IPS-15b (cell line): ENCODE measurements at regions not wholly inside any gene's neighbourhood (a gene's known extent, or its start where the extent isn't known, plus 50 kb on each side); places are given as distances from the start of the nearest gene placed in this dataset.

Source experiments
- H3K27me3 ChIP-seq: one replicate; pipeline ENCODE4 v1.6.1; 2013; ENCODE audit warnings: low read length; ENCODE audit not compliant: control insufficient read depth, insufficient read depth
- H3K36me3 ChIP-seq: one replicate; pipeline ENCODE4 v1.6.1; 2013; ENCODE audit warnings: low read length; ENCODE audit not compliant: control insufficient read depth, insufficient read depth
- H3K4me1 ChIP-seq: one replicate; pipeline ENCODE4 v1.6.1; 2013; ENCODE audit warnings: mild to moderate bottlenecking, low read length; ENCODE audit not compliant: control insufficient read depth, insufficient read depth
- H3K4me3 ChIP-seq: one replicate; pipeline ENCODE4 v1.5.1; 2013; ENCODE audit warnings: low read depth, low read length
- H3K9ac ChIP-seq: one replicate; pipeline ENCODE4 v1.6.1; 2013; ENCODE audit warnings: low read depth, mild to moderate bottlenecking, low read length
- H3K9me3 ChIP-seq: one replicate; pipeline ENCODE4 v1.6.1; 2013; ENCODE audit warnings: mild to moderate bottlenecking, low read length; ENCODE audit not compliant: control insufficient read depth, insufficient read depth

DNA sequence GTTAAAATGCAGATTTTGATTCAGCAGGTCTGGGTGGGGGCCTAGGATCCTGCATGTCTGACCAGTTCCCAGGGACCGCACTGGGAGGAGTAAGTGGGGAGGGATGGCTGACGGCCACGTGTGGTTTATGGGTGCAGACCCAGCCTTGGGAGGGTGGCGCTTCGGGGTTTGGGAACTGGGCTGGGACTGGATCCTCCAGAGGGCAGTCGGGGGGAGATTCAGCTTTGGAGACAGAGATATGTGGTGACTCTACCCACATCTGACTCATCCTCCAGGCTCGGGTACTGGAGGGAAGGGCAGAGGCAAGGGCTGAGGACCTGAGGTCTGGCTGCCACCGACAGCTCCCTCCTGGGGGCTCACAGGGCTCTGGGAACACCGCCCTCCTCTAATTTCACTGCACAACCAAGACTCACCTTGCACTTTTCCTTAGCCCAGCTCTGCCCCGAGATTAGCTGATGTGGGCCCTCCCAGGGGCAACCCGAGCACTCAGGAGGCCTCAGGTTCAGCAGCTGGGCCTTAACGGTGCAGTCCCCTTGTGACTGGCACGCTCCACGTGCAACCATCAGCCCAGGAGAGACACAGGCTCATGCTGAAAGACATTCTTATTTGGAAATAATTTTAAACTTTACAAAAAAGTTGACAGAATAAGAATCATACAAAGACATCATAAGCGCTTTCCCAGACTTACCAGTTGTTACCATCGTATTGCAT, 172.8 kb upstream of the PMEPA1 start:
- Histone ChIP-seq H3K27me3 (peaks cover 2% of the 10 kb centered on the region), H3K9me3 (no peaks in the 10 kb centered on the region), H3K36me3 (no peaks in the 10 kb centered on the region), H3K4me3 (no peak overlapping the region), H3K4me1 (no peaks in the 10 kb centered on the region), H3K9ac (no peak overlapping the region)

DNA sequence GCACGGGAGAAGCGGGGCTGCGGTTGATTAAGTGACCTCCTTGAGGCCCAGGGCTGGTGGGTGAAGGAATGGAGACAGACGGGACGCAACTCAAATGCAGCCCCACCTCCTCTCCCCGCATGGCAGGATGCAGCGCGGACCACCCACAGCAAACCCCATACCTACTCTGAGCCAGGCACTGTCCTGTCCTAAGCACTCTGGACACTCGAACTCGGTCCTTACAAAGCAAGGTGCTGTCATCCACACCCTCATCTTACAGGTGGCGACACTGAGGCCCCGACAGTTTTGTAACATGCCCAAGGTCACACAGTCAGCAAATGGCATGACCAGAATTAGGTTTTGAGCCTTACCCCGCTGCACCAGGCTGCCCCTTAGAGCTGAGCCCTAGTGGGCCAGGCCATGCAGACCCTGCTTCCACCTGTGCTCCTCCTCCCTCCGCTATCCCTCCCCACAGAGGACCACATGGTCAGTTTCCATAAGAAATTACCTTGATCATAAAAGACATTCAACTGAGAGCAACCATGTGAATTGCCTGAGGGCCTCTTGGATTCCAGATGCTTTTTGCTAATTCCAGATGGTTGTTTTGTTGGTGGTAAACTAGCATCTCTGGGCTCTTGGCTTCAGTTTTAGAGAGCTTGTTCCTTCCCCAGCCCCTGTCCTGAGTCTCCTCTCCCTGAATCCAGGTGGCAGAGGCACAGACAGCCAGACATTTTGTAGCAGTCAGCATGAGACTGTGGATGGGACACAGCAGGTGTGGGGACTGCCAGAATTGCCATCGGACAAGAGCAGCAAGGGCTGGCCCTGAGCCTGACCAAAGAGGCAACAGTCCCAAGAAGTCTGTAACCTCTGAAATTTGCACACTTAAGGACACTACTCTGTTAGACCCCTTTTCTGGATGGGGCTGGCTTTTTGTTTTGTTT, 171.9 kb upstream of the PMEPA1 start:
- H3K36me3 ChIP-seq, result no peaks in the 10 kb centered on the region
- H3K4me3 ChIP-seq, result no peak overlapping the region
- H3K4me1 ChIP-seq, result no peaks in the 10 kb centered on the region
- peaks cover 2% of the 10 kb centered on the region for H3K27me3 ChIP-seq
- no peaks in the 10 kb centered on the region for H3K9me3 ChIP-seq
- H3K9ac ChIP-seq, result no peak overlapping the region

DNA sequence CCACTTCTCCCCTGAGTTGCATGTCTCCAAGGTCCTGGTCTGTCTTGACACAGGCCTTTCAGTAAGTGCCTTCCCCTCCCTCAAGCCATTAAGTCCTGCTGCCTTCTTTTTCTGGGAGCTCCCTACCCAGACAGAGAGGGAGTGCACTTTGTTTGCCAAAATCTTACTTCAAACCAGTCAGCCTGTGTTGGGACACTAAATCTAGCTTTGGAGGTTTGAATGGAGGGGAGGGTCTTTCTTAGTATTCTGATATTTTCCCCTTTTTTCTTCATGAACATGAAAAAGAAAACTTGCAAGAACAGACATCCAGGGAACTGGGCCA, 170.7 kb upstream of the PMEPA1 start:
- Histone ChIP-seq H3K36me3 (no peaks in the 10 kb centered on the region), H3K4me3 (no peak overlapping the region), H3K9ac (no peak overlapping the region), H3K27me3 (peaks cover 2% of the 10 kb centered on the region), H3K4me1 (no peaks in the 10 kb centered on the region), H3K9me3 (no peaks in the 10 kb centered on the region)

DNA sequence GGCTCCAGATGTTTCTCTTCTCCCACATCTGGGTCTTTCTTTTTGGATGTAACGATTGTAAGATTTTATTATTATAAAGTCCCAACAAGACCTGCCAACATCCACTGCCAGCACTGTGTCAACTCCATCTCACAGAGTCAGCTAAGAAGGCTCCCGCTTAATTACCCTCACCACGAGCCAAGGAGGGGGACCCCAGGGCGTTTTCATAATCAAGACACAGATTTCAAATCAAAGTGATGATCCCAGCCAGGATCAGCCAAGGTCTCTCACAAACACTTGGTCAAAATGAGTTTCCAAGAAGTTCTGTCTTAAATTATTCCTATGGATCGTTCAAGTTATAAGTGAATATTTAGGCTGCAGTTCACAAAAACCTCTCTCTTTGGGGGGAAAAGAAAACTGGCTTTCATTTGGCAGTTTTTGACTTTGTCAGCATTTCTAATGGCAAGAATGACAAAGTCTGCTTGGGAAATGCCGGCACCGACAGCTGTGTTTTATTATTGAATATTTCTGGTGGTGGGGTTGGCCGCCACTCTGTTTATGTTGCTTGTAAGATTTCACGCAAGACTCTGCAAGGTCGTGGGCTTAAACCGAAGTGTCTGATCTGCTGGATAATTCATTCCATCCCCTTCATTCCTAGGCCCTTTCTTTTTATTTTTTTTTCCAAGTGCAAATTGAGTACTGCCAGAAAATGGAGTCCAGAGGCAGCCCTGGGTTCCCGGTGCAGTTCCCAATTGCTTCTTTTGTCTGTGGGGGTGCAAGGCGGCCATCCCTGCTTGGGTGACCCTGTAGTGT, 170.2 kb upstream of the PMEPA1 start:
- Histone ChIP-seq H3K9me3 (no peaks in the 10 kb centered on the region), H3K4me3 (no peak overlapping the region), H3K9ac (no peak overlapping the region), H3K36me3 (no peaks in the 10 kb centered on the region), H3K27me3 (peaks cover 2% of the 10 kb centered on the region), H3K4me1 (no peaks in the 10 kb centered on the region)

DNA sequence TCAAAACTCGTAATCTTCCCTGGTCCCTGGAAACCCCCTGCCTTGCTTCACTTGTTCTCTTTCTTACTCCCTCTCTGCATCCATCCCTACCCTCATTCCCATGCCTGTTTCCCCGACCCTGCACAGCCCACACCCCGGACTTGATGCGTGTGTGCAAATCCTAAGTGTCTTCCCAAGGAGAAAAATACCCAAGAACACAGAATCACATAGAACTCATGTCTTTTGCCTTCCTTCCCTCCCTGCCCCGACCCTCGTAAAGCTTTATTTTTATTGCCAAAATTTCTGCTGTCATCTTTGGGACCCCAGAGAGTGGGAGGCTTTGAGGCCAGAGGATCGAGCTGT, 169.6 kb upstream of the PMEPA1 start:
- H3K4me3 ChIP-seq, result no peak overlapping the region
- no peak overlapping the region for H3K9ac ChIP-seq
- H3K9me3 ChIP-seq, result no peaks in the 10 kb centered on the region
- H3K36me3 ChIP-seq, result no peaks in the 10 kb centered on the region
- peaks cover 2% of the 10 kb centered on the region for H3K27me3 ChIP-seq
- H3K4me1 ChIP-seq, result no peaks in the 10 kb centered on the region

DNA sequence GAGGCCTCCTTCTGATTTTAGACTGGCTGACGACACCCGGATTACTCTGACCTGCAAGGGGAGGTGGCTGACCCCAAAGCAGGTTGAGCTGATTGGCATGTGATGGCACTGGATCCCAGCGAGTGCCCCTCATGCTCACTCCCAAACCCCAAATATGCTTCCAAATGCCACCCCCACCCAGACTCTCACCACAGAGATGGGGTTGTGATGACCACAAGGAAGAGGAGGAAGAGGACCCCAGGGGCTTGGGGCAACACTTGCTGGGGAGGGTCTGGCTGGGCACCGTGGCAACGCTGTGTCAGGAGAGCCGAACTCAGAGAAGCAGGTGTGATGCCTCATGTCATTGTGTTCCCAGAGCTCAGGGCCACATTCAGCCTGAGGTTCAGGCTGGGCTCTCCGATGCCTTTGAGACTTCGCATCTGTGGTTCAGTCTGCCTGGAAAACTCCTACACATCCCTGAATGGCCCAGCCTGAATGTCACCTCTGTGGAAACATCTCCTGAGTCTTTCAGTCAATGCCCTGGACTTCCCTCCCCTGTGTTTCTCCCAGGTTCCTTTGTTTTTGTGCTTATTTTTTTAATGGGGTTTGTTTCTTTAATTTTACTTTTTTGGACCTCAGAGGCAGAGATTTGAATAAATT, 169.1 kb upstream of the PMEPA1 start:
- H3K4me1 ChIP-seq, result no peaks in the 10 kb centered on the region
- no peak overlapping the region for H3K9ac ChIP-seq
- no peak overlapping the region for H3K4me3 ChIP-seq
- H3K9me3 ChIP-seq, result no peaks in the 10 kb centered on the region
- no peaks in the 10 kb centered on the region for H3K36me3 ChIP-seq
- H3K27me3 ChIP-seq, result peaks cover 2% of the 10 kb centered on the region

DNA sequence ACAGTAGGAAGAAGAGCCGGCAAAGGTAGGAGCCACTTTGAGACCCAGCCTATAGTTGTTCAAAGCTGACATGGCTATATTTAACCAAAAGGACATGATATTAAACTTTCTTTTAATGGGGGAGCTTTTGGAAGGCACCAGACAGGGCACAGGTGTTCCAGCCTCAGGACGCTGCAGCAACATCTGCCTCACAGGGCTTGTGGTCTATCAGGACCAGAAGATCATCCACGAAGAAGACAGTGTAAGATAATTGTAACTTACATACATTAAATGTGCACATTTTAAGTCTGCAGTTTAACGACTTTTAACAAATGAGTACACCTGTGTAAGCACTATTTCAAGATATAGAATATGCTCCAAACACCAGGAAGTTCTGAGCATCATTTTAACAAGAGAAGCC, 168.2 kb upstream of the PMEPA1 start:
- Histone ChIP-seq H3K4me3 (no peak overlapping the region), H3K36me3 (no peaks in the 10 kb centered on the region), H3K9ac (no peak overlapping the region), H3K27me3 (peaks cover 2% of the 10 kb centered on the region), H3K9me3 (no peaks in the 10 kb centered on the region), H3K4me1 (no peaks in the 10 kb centered on the region)

DNA sequence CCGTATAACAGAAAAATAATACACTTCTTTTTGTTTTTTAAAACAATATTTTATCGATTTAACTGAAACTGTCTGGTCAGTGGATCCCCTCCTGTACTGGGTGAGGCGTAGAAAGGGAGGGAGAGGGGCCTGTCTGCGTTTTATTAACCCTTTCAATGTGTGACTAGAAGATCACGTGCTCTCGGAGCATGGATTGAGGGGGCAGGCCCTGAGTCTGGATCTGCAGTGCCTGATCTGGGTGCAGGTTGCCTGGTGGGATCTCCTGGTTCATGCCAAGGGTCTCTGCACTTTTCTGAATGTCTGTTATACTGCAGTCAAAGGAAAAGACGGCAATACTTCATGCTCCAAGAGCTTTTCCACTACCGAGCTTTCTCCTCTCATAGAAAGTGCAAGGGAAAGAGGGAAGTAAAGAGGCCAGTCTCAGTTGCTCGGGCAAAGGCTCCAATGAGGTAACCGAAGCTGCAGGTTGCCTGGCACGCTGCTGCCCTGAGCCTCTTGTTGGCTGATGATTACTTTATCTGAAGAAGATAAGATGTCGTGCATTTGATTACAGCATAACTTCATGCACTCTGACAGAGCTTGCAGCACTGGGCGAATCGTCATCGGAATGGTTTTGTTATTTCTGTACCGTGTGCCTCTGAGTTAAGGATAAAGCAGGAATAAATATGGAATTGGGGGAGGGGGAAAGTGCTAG, 167.5 kb upstream of the PMEPA1 start:
- H3K27me3 ChIP-seq, result peaks cover 2% of the 10 kb centered on the region

DNA sequence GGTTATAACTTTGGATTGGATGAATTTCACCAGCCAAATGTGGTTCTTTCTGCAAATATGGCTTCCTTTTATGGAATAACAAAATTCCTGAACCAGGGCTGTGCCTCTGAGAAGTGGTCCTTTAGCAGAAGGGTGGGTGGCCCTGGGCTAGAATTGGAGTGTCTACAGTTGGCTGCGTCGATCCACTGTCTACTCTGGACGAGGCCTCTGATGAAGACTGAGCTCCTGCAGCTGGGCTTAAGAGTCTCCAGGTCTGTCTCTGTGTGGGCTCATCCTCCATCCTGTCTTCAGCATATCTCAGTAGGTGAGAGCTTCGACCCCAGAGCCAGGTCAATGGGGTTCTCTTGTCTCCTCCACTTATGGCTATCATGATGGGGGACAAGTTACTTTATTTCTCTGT, 166.3 kb upstream of the PMEPA1 start:
- Histone ChIP-seq H3K4me1 (no peaks in the 10 kb centered on the region), H3K9me3 (no peaks in the 10 kb centered on the region), H3K36me3 (no peaks in the 10 kb centered on the region), H3K4me3 (no peak overlapping the region), H3K27me3 (no peaks in the 10 kb centered on the region), H3K9ac (no peak overlapping the region)

More for the DNA sequence above, 167.5 kb upstream of the PMEPA1 start:
- Histone ChIP-seq H3K36me3 (no peaks in the 10 kb centered on the region), H3K9ac (no peak overlapping the region), H3K4me1 (no peaks in the 10 kb centered on the region), H3K4me3 (no peak overlapping the region), H3K9me3 (no peaks in the 10 kb centered on the region)

DNA sequence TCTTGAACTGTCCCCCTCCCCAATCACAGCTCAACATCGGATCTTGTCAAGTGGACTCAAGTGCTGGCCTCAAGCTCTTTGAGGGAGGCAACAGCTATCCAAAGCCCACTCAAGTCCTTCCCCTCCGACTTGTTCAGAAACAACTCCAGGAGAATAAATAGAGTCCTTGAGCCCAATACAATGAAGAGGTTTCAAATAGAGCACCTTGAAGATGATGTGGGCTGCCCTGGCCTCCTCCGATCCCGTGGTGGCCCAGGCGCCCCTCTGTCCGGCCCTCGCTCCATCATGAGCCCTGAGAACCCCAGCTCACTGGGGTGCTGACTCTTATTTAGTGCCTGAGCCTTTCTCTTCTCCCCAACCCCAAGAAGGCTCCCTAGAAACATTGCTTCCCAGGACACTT, 164.3 kb upstream of the PMEPA1 start:
- Histone ChIP-seq H3K4me3 (no peak overlapping the region), H3K4me1 (no peaks in the 10 kb centered on the region), H3K9me3 (no peaks in the 10 kb centered on the region), H3K36me3 (no peaks in the 10 kb centered on the region), H3K27me3 (no peaks in the 10 kb centered on the region), H3K9ac (no peak overlapping the region)

DNA sequence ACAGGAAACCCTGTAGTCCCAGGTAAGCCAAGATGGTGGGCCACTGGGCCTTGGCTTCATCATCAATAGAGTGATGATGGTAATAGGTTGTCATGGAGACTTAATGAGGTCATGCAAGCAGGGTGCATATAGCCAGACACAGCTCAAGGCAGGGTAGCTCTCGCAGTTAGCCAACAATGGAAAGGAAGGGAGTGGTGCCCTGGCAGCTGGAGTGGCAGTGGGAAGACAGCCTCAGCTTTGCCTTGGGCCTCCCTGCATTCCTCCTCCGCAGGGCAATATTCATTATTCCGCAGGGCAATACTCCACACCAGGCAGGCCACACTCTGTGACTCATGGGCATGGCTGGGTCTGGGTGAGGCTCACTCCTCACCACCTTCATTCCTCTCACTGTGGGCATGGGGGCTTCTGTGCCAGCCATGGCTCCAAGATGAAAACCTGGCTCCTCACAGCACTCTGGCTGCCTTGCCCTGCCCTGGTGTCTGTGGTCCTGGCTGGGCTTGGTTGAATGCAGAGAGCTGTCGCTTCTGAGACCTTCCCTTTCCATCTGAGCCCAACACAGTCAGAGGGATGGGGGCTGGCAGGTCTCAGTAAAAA, 163.1 kb upstream of the PMEPA1 start:
- Histone ChIP-seq H3K9ac (no peak overlapping the region), H3K4me1 (no peaks in the 10 kb centered on the region), H3K36me3 (no peaks in the 10 kb centered on the region), H3K9me3 (no peaks in the 10 kb centered on the region), H3K4me3 (no peak overlapping the region), H3K27me3 (no peaks in the 10 kb centered on the region)
